HepG2 (cell line): ENCODE measurements at regions not wholly inside any gene's neighbourhood (a gene's known extent, or its start where the extent isn't known, plus 50 kb on each side); places are given as distances from the start of the nearest gene placed in this dataset.

Experiments used
- BCL6 ChIP-seq: IDR thresholded peaks from 2 replicates; pipeline ENCODE4 v1.6.1; 2016; ENCODE audit warnings: missing genetic modification reagents, missing compliant biosample characterization
- CBX2 ChIP-seq, 2 experiments: fragments of 200-600 bp in 1 of 2; sonication (generic); formaldehyde crosslinking in 1 of 2; IDR thresholded peaks; 2 replicates each; pipeline versions ENCODE4 v1.7.0 to v1.8.1; 2018 to 2022; ENCODE audit warnings: low read depth in 2 of 2, low read length in 1 of 2, mild to moderate bottlenecking in 1 of 2, missing genetic modification reagents in 1 of 2
- CEBPZ ChIP-seq: IDR thresholded peaks from 2 replicates; pipeline ENCODE4 v1.6.1; 2012; ENCODE audit warnings: low read length, improper control_type of control experiment
- FIP1L1 ChIP-seq: fragments of 200-400 bp; formaldehyde crosslinking; IDR thresholded peaks from 2 replicates; pipeline ENCODE4 v1.6.1; 2018; ENCODE audit warnings: low read depth, mild to moderate bottlenecking, low read length, moderate library complexity, borderline replicate concordance; ENCODE audit not compliant: insufficient read depth
- FOXJ3 ChIP-seq: sonication (generic); formaldehyde crosslinking; IDR thresholded peaks from 2 replicates; pipeline ENCODE4 v1.4.0; 2020; ENCODE audit warnings: missing genetic modification reagents, mild to moderate bottlenecking, borderline replicate concordance
- FOXK2 ChIP-seq: fragments of 450-650 bp; IDR thresholded peaks from 2 replicates; pipeline ENCODE4 v1.6.1; 2016
- GFI1 ChIP-seq: sonication (generic); formaldehyde crosslinking; IDR thresholded peaks from 2 replicates; pipeline ENCODE4 v1.5.0; 2020; ENCODE audit warnings: missing genetic modification reagents, mild to moderate bottlenecking, borderline replicate concordance
- NCOA2 ChIP-seq: sonication (generic); formaldehyde crosslinking; IDR thresholded peaks from 2 replicates; pipeline ENCODE4 v1.8.0; 2022; ENCODE audit warnings: inconsistent platforms
- NR0B2 ChIP-seq: sonication (generic); formaldehyde crosslinking; IDR thresholded peaks from 2 replicates; pipeline ENCODE4 v1.4.0; 2020; ENCODE audit warnings: mild to moderate bottlenecking, missing genetic modification reagents
- PATZ1 ChIP-seq: sonication (generic); formaldehyde crosslinking; IDR thresholded peaks from 2 replicates; pipeline ENCODE4 v1.4.0; 2020; ENCODE audit warnings: missing genetic modification reagents
- RBAK ChIP-seq: sonication (generic); formaldehyde crosslinking; IDR thresholded peaks from 2 replicates; pipeline ENCODE4 v1.5.1; 2020; ENCODE audit warnings: mild to moderate bottlenecking, missing genetic modification reagents
- RFX3 ChIP-seq: IDR thresholded peaks from 2 replicates; pipeline ENCODE4 v1.6.1; 2016; ENCODE audit warnings: missing biosample characterization, missing genetic modification reagents
- SALL1 ChIP-seq: sonication (generic); formaldehyde crosslinking; IDR thresholded peaks from 2 replicates; pipeline ENCODE4 v1.8.0; 2022; ENCODE audit warnings: mild to moderate bottlenecking, missing genetic modification reagents
- SAP130 ChIP-seq: IDR thresholded peaks from 2 replicates; pipeline ENCODE4 v1.6.1; 2016; ENCODE audit warnings: low read depth
- SNAPC2 ChIP-seq: sonication (generic); formaldehyde crosslinking; IDR thresholded peaks from 2 replicates; pipeline ENCODE4 v1.8.1; 2022; ENCODE audit warnings: mild to moderate bottlenecking, missing genetic modification reagents
- TBX2 ChIP-seq: sonication (generic); formaldehyde crosslinking; IDR thresholded peaks from 2 replicates; pipeline ENCODE4 v1.5.0; 2020; ENCODE audit warnings: missing genetic modification reagents, mild to moderate bottlenecking, borderline replicate concordance
- THAP7 ChIP-seq: sonication (generic); formaldehyde crosslinking; IDR thresholded peaks from 2 replicates; pipeline ENCODE4 v1.8.1; 2023; ENCODE audit warnings: mild to moderate bottlenecking, missing genetic modification reagents
- ZBTB43 ChIP-seq: sonication (generic); formaldehyde crosslinking; conservative IDR thresholded peaks from 2 replicates; pipeline ENCODE4 v1.4.0; 2020; ENCODE audit warnings: missing genetic modification reagents
- ZBTB7B ChIP-seq: sonication (generic); formaldehyde crosslinking; IDR thresholded peaks from 2 replicates; pipeline ENCODE4 v1.4.0; 2020; ENCODE audit warnings: missing genetic modification reagents
- ZNF264 ChIP-seq: sonication (generic); formaldehyde crosslinking; IDR thresholded peaks from 2 replicates; pipeline ENCODE4 v1.4.0; 2020; ENCODE audit warnings: missing genetic modification reagents
- ZNF567 ChIP-seq: sonication (generic); formaldehyde crosslinking; IDR thresholded peaks from 2 replicates; pipeline ENCODE4 v1.8.1; 2023; ENCODE audit warnings: mild to moderate bottlenecking, missing genetic modification reagents, borderline replicate concordance
- ZNF614 ChIP-seq: IDR thresholded peaks from 2 replicates; pipeline ENCODE4 v1.6.1; 2018; ENCODE audit warnings: missing biosample characterization, missing genetic modification reagents, inconsistent platforms, borderline replicate concordance
- ZNF672 ChIP-seq: sonication (generic); formaldehyde crosslinking; IDR thresholded peaks from 2 replicates; pipeline ENCODE4 v1.8.1; 2022; ENCODE audit warnings: missing genetic modification reagents
- ZSCAN29 ChIP-seq: sonication (generic); formaldehyde crosslinking; conservative IDR thresholded peaks from 2 replicates; pipeline ENCODE4 v1.4.0; 2020; ENCODE audit warnings: mild to moderate bottlenecking, missing genetic modification reagents

- TF ChIP-seq CEBPZ = no peak
- TF ChIP-seq ZNF264 (CRISPR knock-in tag) = no peak
- TF ChIP-seq BCL6 (CRISPR knock-in tag) = peak; percentile 79
- TF ChIP-seq FOXJ3 (CRISPR knock-in tag) = peak; percentile 64; the same call in 1 of the 2 replicates
- no peak for TF ChIP-seq ZNF672 (CRISPR knock-in tag)
- TF ChIP-seq SALL1 (CRISPR knock-in tag) = peak; percentile 56; the same call in 1 of the 2 replicates
- peak; percentile 47; the same call in 1 of the 2 replicates for TF ChIP-seq ZBTB43 (CRISPR knock-in tag)
- peak; percentile 64; the same call in 1 of the 2 replicates for TF ChIP-seq SNAPC2
- no peak for TF ChIP-seq RBAK (CRISPR knock-in tag)
- peak; percentile 58; the same call in 1 of the 2 replicates for TF ChIP-seq NCOA2
- peak; percentile 50; the same call in 1 of the 2 replicates for TF ChIP-seq GFI1
- TF ChIP-seq TBX2 = no peak
- TF ChIP-seq FIP1L1 = no peak
- TF ChIP-seq ZNF614 (CRISPR knock-in tag) = 0 out of 2 replicates have a peak, but pooled peaks have one; percentile 37
- TF ChIP-seq NR0B2 = no peak
- no peak for TF ChIP-seq RFX3 (CRISPR knock-in tag)
- TF ChIP-seq ZNF567 (CRISPR knock-in tag) = no peak
- no peak for TF ChIP-seq CBX2 (IDR thresholded peaks at IDR 0.05; ENCODE audit: low read depth, low read length)
- TF ChIP-seq CBX2 (CRISPR knock-in tag; IDR thresholded peaks at IDR 0.05; ENCODE audit: low read depth) = no peak
- TF ChIP-seq FOXK2 = peak; percentile 66; the same call in 1 of the 2 replicates
- TF ChIP-seq THAP7 (CRISPR knock-in tag) = no peak
- TF ChIP-seq PATZ1 = peak; percentile 26; the same call in 1 of the 2 replicates
- TF ChIP-seq ZBTB7B = no peak
- TF ChIP-seq ZSCAN29 = no peak
- peak; percentile 68 for TF ChIP-seq SAP130 (CRISPR knock-in tag)
Measured at GRCh38 chr16:48479955-48480354, 94.7 kb upstream of the SIAH1 start (continued).
